PC-9 (cell line): ENCODE measurements at regions not wholly inside any gene's neighbourhood (a gene's known extent, or its start where the extent isn't known, plus 50 kb on each side); places are given as distances from the start of the nearest gene placed in this dataset.

Experiments used
- EZH2 ChIP-seq: fragments of 200-600 bp; sonication (generic); IDR thresholded peaks from 2 replicates; pipeline ENCODE4 v1.8.0; 2017; ENCODE audit warnings: antibody characterized with exemption, low read depth
- TF ChIP-seq, protein P1 (sequence below): fragments of 200-600 bp; sonication (generic); conservative IDR thresholded peaks from 2 replicates; pipeline ENCODE4 v1.6.1; 2017; ENCODE audit warnings: mixed run types, antibody characterized with exemption, mild to moderate bottlenecking, moderate library complexity

DNA sequence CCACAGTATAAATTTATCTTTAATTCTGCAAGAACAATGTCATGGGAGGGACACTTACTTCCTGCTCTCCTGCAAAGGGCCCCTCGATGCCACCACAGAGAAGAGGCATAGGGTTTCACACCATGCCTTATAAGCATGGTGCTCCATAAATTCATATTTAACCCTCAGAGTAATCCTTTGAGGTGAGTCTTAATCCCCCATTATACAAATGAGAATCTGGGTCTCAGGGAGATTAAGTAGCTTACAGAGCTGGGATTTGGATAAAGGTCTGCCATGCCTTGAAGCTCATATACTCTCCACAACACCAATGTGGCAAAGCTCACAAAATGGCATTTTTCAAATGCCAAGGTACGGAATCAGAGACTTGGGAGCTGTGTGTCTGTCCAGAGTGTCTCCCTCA, 268.5 kb upstream of the CCL2 start:
- TF ChIP-seq, protein P1, sequence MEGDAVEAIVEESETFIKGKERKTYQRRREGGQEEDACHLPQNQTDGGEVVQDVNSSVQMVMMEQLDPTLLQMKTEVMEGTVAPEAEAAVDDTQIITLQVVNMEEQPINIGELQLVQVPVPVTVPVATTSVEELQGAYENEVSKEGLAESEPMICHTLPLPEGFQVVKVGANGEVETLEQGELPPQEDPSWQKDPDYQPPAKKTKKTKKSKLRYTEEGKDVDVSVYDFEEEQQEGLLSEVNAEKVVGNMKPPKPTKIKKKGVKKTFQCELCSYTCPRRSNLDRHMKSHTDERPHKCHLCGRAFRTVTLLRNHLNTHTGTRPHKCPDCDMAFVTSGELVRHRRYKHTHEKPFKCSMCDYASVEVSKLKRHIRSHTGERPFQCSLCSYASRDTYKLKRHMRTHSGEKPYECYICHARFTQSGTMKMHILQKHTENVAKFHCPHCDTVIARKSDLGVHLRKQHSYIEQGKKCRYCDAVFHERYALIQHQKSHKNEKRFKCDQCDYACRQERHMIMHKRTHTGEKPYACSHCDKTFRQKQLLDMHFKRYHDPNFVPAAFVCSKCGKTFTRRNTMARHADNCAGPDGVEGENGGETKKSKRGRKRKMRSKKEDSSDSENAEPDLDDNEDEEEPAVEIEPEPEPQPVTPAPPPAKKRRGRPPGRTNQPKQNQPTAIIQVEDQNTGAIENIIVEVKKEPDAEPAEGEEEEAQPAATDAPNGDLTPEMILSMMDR = no peak
- TF ChIP-seq EZH2 = no peak
